SU-DHL-6 (cell line): ENCODE measurements at regions not wholly inside any gene's neighbourhood (a gene's known extent, or its start where the extent isn't known, plus 50 kb on each side); places are given as distances from the start of the nearest gene placed in this dataset.

Experiments used
- H2AFZ ChIP-seq: fragments of 200-600 bp; sonication (generic); 2 replicates; pipeline ENCODE4 v1.6.1; 2014; ENCODE audit warnings: low read depth, mild to moderate bottlenecking, moderate library complexity, mixed read lengths, antibody characterized with exemption, low read length; ENCODE audit not compliant: severe bottlenecking
- H3F3A ChIP-seq: fragments of 200-600 bp; shearing (Covaris generic); 2 replicates; pipeline ENCODE4 v1.6.0; 2016; ENCODE audit warnings: antibody characterized with exemption, mild to moderate bottlenecking; ENCODE audit not compliant: insufficient read depth
- H3K27ac ChIP-seq: fragments of 200-600 bp; sonication (generic); 2 replicates; pipeline ENCODE4 v1.5.1; 2016; ENCODE audit warnings: low read depth, mild to moderate bottlenecking, low read length, moderate library complexity, mixed read lengths
- H3K27me3 ChIP-seq: fragments of 200-600 bp; sonication (generic), shearing (Covaris generic); 2 replicates; pipeline ENCODE4 v1.6.0; 2014; ENCODE audit warnings: mild to moderate bottlenecking, low read length
- H3K36me3 ChIP-seq: fragments of 200-600 bp; sonication (generic); 2 replicates; pipeline ENCODE4 v1.6.1; 2014; ENCODE audit warnings: mild to moderate bottlenecking, low read length, mixed read lengths
- H3K4me2 ChIP-seq: fragments of 300-600, 200-600 bp; shearing (Covaris generic), sonication (generic); 2 replicates; pipeline ENCODE4 v1.6.0; 2014; ENCODE audit warnings: low read length, low read depth, mild to moderate bottlenecking; ENCODE audit not compliant: poor library complexity, severe bottlenecking
- H3K4me3 ChIP-seq: fragments of 200-600 bp; sonication (generic); 2 replicates; pipeline ENCODE4 v1.5.1; 2014; ENCODE audit warnings: antibody characterized with exemption, low read length, mild to moderate bottlenecking, mixed read lengths; ENCODE audit not compliant: insufficient read depth, poor library complexity, severe bottlenecking
- H3K79me2 ChIP-seq: fragments of 200-600 bp; sonication (generic); 2 replicates; pipeline ENCODE4 v1.6.1; 2014; ENCODE audit warnings: mild to moderate bottlenecking, low read length, moderate library complexity; ENCODE audit not compliant: insufficient read depth
- H3K9ac ChIP-seq: fragments of 200-600 bp; sonication (generic); 2 replicates; pipeline ENCODE4 v1.7.0; 2014; ENCODE audit warnings: mild to moderate bottlenecking, low read length
- H3K9me2 ChIP-seq: fragments of 200-600 bp; sonication (generic); replicated peaks from 2 replicates; pipeline ENCODE4 v1.6.1; 2014; ENCODE audit warnings: low read length; ENCODE audit not compliant: insufficient read depth
- H3K9me3 ChIP-seq: fragments of 200-600 bp; sonication (generic); 2 replicates; pipeline ENCODE4 v1.6.1; 2014; ENCODE audit warnings: low read length, mixed read lengths; ENCODE audit not compliant: insufficient read depth
- H4K20me1 ChIP-seq: fragments of 200-600 bp; sonication (generic); 2 replicates; pipeline ENCODE4 v1.6.1; 2014; ENCODE audit warnings: low read depth, mild to moderate bottlenecking, antibody characterized with exemption, low read length, moderate library complexity, mixed read lengths
- CTCF ChIP-seq: fragments of 200-600 bp; sonication (generic); IDR thresholded peaks from one replicate; pipeline ENCODE4 v1.5.1; 2017; ENCODE audit warnings: antibody characterized with exemption, mild to moderate bottlenecking, low read length, moderate library complexity; ENCODE audit not compliant: insufficient read depth, poor library complexity, severe bottlenecking
- EZH2phosphoT487 ChIP-seq: fragments of 200-600 bp; sonication (generic), shearing (Covaris generic); conservative IDR thresholded peaks from 2 replicates; pipeline ENCODE4 v1.6.1; 2018; ENCODE audit warnings: mild to moderate bottlenecking, antibody characterized with exemption, low read length, moderate library complexity, mixed read lengths

- Histone ChIP-seq H4K20me1 (no peaks in the 10 kb centered on the region), H3K4me2 (no peak overlapping the region), H3K27me3 (no peaks in the 10 kb centered on the region), H3K9me3 (no peaks in the 10 kb centered on the region), H3K9ac (no peak overlapping the region), H3K27ac (no peak overlapping the region), H3K36me3 (no peaks in the 10 kb centered on the region), H3K79me2 (no peaks in the 10 kb centered on the region), H3K4me3 (no peak overlapping the region), H3K9me2 (no peaks in the 10 kb centered on the region), H3F3A (no peaks in the 10 kb centered on the region), H2AFZ (no peak overlapping the region)
- TF ChIP-seq CTCF: no peak
- no peak for TF ChIP-seq EZH2phosphoT487
Measured at GRCh38 chr2:235345745-235346144, 148.1 kb upstream of the AGAP1 start.

- no peaks in the 10 kb centered on the region for H3K79me2 ChIP-seq
- H3K27ac ChIP-seq: no peak overlapping the region
- H4K20me1 ChIP-seq: no peaks in the 10 kb centered on the region
- H3K9me3 ChIP-seq: no peaks in the 10 kb centered on the region
- TF ChIP-seq EZH2phosphoT487 (no peak), CTCF (no peak)
- H3K27me3 ChIP-seq: no peaks in the 10 kb centered on the region
- no peaks in the 10 kb centered on the region for H3K36me3 ChIP-seq
- no peak overlapping the region for H2AFZ ChIP-seq
- H3K4me2 ChIP-seq: no peak overlapping the region
- no peak overlapping the region for H3K9ac ChIP-seq
- H3K4me3 ChIP-seq: no peak overlapping the region
- no peaks in the 10 kb centered on the region for H3F3A ChIP-seq
- H3K9me2 ChIP-seq: no peaks in the 10 kb centered on the region
Measured at GRCh38 chr2:235347691-235348090, 146.2 kb upstream of the AGAP1 start.

GRCh38 chr2:235348329-235348728, 145.5 kb upstream of the AGAP1 start:
- Histone ChIP-seq H3K27ac (no peak overlapping the region), H3K9me3 (no peaks in the 10 kb centered on the region), H3K4me2 (no peak overlapping the region), H3K4me3 (no peak overlapping the region), H3F3A (no peaks in the 10 kb centered on the region), H3K9me2 (no peaks in the 10 kb centered on the region), H3K9ac (no peak overlapping the region), H2AFZ (no peak overlapping the region), H4K20me1 (no peaks in the 10 kb centered on the region), H3K36me3 (no peaks in the 10 kb centered on the region), H3K27me3 (no peaks in the 10 kb centered on the region), H3K79me2 (no peaks in the 10 kb centered on the region)
- TF ChIP-seq CTCF: no peak
- no peak for TF ChIP-seq EZH2phosphoT487

- no peaks in the 10 kb centered on the region for H3K27me3 ChIP-seq
- H3K9me3 ChIP-seq: no peaks in the 10 kb centered on the region
- H3K36me3 ChIP-seq: no peaks in the 10 kb centered on the region
- TF ChIP-seq CTCF: no peak
- TF ChIP-seq EZH2phosphoT487: no peak
- no peaks in the 10 kb centered on the region for H3K79me2 ChIP-seq
- H3F3A ChIP-seq: no peaks in the 10 kb centered on the region
- H2AFZ ChIP-seq: no peak overlapping the region
- H4K20me1 ChIP-seq: no peaks in the 10 kb centered on the region
- no peaks in the 10 kb centered on the region for H3K9me2 ChIP-seq
- H3K9ac ChIP-seq: no peak overlapping the region
- H3K4me3 ChIP-seq: no peak overlapping the region
- no peak overlapping the region for H3K4me2 ChIP-seq
- H3K27ac ChIP-seq: no peak overlapping the region
Measured at GRCh38 chr2:235350234-235350633, 143.6 kb upstream of the AGAP1 start.
